Head of caudate nucleus (tissue), 42 donors: ENCODE measurements at regions not wholly inside any gene's neighbourhood (a gene's known extent, or its start where the extent isn't known, plus 50 kb on each side); places are given as distances from the start of the nearest gene placed in this dataset.
"Not testable (repeated sequence)": the region's sequence is repeated elsewhere in the genome, so short reads cannot be mapped to it uniquely, and the experiment has no call there.

Experiments used
- DNase-seq, 42 donors: peaks; one replicate each; pipeline versions ENCODE4 v3.0.0 to v3.0.0-alpha.2; 2020 to 2021; ENCODE audit warnings: mixed read lengths in 7 of 42
- intact Hi-C: fragments of 100-400 bp; cut with DNase I; formaldehyde crosslinking; loops from one replicate; pipeline ENCODE4 v1.15.0; 2022

DNA sequence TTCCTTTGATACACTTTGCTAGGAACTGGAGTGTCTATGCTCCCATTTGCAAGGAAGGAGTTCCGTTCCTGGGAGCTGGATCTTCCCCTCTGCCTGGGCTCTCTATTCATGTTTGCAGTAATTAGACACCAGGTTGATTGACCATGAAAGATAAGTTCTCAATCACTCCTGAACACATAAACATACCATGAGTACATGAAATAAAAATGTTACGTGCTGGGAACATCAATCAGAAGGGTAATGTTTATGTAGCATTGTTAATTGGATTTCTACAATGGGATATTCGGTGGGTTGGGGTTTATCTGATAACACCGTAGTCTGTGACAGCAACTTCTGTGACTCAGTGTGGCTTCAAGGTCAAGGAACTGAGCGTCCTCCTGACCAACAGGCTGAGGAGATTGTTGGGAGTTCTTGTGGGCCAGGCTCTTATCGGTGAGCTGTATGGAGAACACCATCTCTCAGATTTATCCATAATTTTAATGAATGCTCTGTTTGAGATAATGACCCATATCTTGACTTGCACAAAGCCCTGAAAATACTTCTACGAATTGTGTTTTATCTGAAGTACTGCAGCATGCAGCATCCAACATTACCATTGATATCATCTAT, 136.4 kb downstream of the NPIPB5 start:
- no peak for DNase-seq
- intact Hi-C loops: no loop called here

DNA sequence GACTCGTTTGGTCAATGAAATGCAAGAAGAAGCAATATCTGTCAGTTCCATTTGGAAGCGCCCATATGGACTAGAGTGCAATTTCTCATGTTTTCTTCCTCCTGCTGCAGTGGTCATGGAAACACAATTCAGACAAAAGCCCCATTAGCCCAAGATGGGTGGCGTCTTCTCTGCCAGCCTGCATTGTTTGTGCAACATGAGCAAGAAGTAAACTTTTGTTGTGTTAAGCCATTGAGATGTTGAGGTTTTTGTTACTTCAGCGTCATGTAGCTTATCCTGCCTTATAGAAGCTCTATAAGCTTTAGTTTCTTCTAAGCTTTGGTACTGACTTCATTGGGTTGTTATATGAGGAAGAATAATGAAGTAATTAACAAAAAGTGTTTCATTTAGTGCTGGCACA, 137.4 kb downstream of the NPIPB5 start:
- intact Hi-C loops: no loop called here
- no peak for DNase-seq

DNA sequence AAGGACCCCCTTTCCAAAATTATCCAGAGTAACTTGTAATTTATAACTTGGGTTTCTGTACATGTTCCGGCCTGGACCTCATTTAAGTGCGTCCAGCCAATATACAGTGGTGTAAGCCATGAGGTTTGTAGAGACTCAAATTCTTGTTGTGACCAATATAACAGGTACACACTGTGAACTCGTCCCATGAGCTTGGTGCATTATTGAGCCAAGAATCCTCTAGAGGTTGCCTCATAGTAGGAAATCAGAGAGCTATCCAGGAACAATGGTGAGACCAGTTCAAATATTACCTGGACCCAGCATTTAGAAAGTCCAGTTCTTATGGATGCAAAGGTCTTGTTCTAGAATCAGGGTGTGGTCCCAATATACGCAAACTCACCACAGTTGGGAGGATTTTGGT, 138.2 kb downstream of the NPIPB5 start:
- intact Hi-C loops: no loop called here
- DNase-seq: no peak

DNA sequence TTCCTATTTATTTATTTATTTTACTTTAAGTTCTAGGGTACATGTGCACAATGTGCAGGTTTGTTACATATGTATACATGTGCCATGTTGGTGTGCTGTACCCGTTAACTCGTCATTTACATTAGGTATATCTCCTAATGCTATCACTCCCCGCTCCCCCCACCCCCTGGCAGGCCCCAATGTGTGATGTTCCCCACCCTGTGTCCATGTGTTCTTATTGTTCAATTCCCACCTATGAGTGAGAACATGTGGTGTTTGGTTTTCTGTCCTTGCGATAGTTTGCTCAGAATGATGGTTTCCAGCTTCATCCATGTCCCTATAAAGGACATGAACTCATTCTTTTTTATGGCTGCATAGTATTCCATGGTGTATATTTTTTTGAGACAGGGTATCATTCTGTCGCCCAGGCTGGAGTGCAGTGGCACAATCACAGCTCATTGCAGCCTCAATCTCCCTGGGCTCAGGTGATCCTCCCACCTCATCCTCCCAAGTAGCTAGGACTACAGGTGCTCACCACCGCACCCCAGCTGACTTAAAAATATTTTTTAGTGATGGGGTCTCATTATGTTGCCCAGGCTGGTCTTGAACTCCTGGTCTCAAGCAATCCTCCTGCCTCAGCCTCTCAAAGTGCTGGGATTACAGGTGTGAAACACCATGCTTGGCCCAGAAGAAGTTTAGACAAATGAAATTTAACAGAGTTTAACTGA, 140.6 kb downstream of the NPIPB5 start:
- DNase-seq, intact Hi-C loops: not testable (repeated sequence)

DNA sequence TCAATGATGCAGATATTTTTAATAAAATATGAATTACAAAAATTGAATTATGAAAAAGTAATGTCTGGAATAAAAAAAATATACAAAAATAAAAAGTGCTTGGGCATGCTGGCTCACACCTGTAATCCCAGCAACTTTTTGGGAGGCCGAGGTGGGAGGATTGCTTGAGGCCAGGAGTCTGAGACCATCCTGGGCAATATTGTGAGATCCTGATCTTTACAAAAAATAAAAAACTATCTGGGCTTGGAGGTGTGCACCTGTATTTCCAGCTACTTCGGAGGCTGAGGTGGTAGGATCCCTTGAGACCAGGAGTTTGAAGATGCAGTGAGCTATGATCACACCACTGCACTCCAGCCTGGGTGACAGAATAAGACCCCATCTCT, 141.8 kb downstream of the NPIPB5 start:
- intact Hi-C loops: no loop called here
- DNase-seq: no peak

DNA sequence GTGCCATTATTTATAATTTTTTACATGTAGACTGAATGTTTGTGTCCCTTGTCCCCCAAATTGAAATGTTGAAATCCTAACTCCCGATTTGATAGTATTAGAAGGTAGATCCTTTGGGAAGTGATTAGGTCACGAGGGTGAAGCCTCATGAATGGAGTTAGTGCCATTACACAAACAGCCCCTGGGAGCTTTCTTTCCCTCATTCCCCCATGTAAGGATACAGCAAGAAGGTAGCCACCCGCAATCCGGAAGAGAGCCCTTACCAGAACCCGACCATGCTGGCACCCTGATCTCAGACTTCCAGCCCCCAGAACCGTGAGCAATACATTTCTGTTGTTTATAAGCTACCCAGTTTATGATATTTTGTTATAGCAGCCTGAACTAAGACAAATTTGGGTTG, 143.2 kb downstream of the NPIPB5 start:
- intact Hi-C loops: no loop called here
- DNase-seq: no peak

DNA sequence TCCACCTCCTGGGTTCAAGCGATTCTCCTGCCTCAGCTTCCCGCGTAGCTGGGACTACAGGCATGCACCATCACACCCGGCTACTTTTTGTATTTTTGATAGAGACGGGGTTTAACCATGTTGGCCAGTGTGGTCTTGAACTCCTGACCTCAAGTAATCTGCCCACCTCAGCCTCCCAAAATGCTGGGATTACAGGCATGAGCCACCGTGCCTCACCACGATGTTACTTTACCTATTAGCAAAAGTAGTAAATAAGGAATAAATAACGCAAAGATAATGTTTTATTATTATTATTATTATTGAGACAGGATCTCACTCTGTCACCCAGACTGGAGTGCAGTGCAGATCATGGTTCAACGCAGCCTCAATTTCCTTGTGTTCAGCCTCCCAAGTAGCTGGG, 145.9 kb downstream of the NPIPB5 start:
- intact Hi-C loops, DNase-seq: not testable (repeated sequence)

DNA sequence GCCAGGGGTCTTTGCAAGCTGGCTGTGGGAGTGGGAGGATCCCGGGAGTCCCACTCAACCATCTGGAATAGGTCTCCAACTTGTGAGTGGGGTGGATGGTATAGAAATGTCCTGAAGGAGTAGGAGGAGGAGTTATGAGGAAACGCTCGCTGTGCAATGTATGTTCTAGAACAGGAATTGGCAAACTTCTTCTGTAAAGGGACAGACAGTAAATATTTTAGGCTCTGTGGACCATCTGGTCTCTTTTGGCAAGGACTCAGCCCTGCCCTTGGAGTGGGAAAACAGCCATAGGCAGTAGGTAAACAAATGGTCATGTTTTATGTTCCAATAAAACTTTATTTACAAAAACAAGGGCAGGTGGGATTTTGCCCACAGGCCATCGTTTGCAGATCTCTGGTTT, 149.2 kb downstream of the NPIPB5 start:
- intact Hi-C loops: no loop called here
- peak in 1 of 42 donors; percentile 25 for DNase-seq

DNA sequence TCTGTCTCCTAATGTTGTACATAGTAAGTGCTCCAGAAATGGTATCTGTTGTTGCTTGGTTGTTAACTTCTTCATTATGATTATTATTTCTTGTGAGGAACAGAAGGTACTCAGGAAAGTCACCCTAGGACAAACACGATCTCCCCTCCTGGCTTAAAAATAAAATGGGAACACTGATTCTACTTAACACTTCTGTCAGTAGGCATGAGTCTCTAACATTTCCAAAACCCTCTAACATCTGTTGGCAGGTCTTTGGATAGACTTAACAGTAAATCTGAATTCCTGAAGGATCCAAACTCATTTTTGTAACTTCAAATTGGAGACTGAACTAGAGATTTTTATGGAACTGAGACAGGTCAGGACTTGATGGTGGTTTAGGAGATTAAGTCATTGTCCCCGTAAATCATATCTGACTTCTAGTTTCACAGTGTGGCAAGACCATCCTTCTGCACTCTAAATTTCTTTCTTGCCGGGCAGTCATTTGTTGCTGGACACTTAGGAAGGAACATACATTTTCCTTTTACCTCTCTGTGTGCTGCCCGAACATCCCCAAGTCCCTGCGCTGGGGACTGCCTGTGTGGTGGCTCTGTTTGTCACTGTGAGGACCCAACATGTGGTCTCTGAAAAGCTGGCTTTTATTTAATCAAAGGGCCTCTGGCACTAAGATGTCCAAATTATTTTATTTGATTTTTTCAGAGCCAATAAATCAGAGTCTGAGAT, 149.9 kb downstream of the NPIPB5 start:
- DNase-seq: peak in 1 of 42 donors; percentile 34
- intact Hi-C loops: no loop called here

DNA sequence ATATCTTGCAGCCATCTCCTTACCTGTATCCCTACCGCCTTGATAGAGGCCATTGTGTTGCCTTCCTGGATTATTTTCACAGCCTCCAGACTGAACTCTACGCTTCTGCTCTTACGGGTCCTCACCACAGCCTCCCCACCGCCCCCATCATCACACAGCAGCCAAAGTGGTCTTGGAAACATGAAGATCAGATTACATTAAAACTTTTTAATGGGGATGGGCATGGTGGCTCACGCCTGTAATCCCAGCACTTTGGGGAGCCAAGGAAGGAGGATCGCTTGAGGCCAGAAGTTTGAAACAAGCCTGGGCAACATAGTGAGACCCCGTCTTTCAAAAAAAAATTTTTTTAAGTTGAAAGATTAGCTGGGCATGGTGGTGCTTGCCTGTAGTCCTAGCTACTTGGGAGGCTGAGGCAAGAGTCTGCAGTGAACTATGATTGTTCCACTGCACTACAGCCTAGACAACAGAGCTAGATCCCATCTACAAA, 150.5 kb downstream of the NPIPB5 start:
- DNase-seq: peak in 1 of 42 donors; percentile 33
- intact Hi-C loops: no loop called here

DNA sequence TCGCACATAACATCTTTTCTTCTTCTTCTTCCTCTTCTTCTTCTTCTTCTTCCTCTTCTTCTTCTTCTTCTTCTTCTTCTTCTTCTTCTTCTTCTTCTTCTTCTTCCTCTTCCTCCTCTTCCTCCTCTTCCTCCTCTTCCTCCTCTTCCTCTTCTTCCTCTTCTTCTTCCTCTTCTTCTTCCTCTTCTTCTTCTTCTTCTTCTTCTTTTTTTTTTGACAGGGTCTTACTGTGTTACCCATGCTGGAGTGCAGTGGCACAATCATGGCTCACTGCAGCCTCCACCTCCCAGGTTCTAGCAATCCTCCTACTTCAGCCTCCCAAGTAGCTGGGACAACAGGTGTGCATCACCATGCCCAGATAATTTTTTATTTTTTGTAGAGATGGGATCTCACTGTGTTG, 151.0 kb upstream of the HS3ST2 start:
- intact Hi-C loops: not testable (repeated sequence)

DNA sequence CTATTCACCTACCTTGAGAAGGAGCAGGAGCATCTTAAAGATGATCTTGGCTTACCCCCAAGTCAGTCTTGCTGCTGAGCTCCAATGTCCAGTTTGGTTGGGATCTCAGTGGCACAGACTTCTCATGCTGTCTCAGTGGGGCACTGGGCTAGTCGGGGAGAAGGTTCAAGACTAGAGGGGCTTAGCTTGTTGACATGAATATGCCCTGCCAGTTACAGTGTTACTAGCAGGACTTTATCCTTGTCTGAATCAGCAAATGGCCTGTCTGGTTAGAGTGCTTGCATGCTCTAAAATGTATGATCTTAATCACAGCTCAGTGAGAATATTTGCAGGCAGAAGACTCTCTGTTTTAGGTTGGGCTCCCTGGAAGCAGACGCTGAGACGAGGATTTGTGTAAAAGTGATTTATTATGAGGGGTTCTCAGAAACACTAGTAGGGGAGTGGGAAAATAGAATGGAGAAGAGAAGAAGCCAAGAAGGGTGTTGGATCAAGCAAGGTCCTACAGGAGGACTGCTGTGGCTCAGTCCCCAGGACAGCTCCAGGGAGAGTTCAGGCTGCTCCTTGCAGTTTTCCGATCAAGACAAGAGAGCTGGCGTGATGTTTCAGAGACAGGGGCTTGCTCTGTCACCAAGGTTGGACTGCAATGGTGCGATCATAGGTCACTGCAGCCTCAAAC, 150.4 kb upstream of the HS3ST2 start:
- no peak for DNase-seq
- intact Hi-C loops: no loop called here

More for the DNA sequence above, 151.0 kb upstream of the HS3ST2 start:
- not testable (repeated sequence) for DNase-seq

DNA sequence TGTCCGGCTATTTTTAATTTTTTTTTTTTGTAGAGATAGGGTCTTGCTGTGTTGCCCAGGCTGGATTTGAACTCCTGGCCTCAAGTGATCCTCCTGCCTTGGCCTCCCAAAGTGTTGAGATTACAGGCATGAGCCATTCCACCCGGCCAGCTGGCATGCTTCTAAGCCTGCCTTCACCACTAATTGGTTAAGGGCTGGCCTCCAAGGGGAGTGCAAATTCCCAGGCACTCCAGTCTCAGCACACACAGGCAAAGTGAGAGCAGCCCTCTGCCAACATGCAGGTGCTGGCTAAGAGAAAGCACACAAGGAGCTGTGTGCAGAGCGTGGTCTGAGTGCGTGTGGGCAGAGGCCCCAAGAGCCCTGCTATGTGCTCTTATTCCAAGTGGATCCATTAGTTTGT, 149.8 kb upstream of the HS3ST2 start:
- intact Hi-C loops: no loop called here

DNA sequence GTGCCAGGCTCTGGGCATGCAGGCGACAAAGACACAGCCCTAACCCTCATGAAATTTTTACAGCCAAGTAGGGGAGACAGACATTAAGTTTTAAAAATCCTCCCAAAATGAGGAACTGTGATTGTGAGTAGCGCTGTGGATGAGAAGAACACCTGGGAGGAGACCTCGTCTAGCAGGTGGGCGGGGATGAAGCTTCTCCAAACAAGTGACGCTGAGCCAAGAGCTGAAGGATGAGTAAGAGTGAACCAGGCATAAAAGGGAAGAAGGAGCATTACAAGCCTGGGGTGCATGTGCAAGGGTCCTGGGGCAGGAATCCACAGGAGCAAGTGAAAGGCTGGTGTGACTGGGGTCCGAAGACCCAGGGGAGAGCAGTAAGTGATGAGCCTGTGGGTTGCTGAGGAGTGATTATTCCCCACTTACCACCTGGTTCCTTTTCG, 149.4 kb upstream of the HS3ST2 start:
- intact Hi-C loops: no loop called here

More for the DNA sequence above, 149.8 kb upstream of the HS3ST2 start:
- no peak for DNase-seq

DNA sequence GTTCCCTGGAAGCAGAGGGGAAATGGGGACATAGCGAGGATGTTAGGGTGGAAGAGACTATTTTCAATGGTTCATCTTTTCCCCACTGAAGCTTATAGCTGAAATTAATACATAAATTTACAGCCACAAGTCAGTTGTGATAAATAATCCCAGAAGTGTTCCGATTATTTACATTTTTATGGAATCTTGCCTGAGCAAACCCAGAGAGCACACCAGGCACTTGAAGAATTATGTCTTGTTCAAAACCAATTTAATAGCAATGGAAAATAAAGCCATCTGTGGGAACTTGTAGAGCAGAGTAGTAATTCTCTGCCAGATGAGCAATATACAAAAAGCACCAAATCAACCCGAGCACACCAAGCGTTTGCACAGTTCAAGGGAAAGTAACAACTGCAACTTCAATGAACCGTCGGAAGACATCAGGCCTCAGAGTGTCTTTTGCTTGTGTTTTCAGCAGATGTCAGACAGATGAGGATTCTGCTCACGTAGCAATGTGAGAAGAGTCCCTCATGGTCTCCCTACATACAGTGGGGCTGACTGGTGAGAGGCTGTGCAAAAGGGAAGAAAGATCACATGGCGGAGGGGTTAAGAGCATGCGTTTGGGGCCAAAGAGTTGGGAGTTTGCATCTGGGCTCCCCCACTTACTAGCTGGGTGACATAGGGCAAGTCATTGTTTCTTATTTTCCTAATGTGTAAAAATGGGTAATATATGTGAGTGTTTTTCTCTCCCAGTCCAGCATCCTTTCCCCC, 148.7 kb upstream of the HS3ST2 start:
- intact Hi-C loops: no loop called here
- peak in 1 of 42 donors; percentile 34 for DNase-seq

More for the DNA sequence above, 149.4 kb upstream of the HS3ST2 start:
- no peak for DNase-seq

DNA sequence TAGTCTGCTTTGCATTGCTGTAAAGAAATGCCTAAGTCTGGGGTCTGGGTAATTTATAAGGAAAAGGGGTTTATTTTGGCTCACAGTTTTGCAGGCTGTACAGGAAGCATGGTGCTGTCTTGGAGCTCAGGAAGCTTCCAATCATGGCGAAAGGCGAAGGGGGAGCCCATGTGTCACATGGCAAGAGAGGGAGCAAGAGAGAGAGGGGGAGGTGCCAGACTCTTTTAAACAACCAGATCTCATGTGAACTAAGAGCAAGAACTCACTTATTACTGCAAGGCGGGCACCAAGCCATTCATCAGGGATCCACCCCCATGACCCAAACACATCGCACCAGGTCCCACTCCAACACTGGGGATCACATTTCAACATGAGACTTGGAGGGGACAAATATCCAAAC, 148.2 kb upstream of the HS3ST2 start:
- intact Hi-C loops: no loop called here
- DNase-seq: peak in 1 of 42 donors; percentile 22

DNA sequence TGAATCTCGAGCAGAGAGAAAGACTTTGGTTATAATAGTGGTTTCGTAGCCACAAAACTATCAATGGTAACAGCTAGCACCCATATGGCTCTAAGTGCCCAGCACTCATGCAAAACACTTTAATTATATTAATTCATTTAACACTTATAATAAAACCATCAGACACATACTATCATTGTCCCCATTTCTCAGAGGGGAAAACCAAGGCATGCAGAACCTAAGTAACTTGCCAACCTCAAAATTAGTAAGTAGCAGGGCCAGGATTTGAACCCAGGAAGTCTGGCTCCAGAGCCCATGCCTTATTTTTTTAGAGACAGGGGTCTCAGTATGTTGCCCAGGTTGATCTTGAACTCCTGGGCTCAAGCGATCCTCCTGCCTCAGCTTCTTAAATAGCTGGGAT, 145.6 kb upstream of the HS3ST2 start:
- DNase-seq: peak in 3 of 42 donors; percentile 9 to 31 (median 18)
- intact Hi-C loops: no loop called here

DNA sequence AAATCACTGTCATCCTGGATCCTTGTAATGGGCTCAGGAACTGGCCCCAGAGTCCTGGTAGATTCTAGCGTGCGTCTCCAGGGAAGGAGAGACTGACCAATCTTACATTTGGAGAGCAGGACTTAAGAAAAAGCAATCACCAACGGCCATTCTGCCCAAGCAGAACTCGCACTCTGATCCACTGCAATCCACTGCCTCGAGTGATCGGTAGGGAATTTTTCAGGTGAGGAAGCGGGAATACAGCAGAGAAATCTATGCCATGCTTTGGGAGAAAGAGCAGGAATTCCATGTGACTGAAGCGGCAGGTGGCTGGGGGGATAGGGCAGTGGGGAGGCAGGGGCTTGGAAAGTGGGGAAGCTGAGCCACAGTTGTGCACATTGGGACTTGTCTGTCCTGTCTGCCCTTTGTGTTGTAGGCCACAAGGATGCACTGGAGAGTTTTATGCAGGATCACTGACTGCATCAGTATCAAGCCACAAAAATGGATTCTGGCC, 143.9 kb upstream of the HS3ST2 start:
- DNase-seq: peak in 3 of 42 donors; percentile 28 to 40 (median 36)
- intact Hi-C loops: no loop called here
